ENCODE measurements at regions not wholly inside any gene's neighbourhood (a gene's known extent, or its start where the extent isn't known, plus 50 kb on each side); places are given as distances from the start of the nearest gene placed in this dataset.

GRCh38 chr9:74107692-74108091 lies 389.4 kb upstream of the RORB start:
- H3K4me3 ChIP-seq (replicated peaks in 1 of 2; ENCODE audit: low read depth in 2 of 2, low read length in 2 of 2), result no peak overlapping the region
- TF ChIP-seq, protein P1, sequence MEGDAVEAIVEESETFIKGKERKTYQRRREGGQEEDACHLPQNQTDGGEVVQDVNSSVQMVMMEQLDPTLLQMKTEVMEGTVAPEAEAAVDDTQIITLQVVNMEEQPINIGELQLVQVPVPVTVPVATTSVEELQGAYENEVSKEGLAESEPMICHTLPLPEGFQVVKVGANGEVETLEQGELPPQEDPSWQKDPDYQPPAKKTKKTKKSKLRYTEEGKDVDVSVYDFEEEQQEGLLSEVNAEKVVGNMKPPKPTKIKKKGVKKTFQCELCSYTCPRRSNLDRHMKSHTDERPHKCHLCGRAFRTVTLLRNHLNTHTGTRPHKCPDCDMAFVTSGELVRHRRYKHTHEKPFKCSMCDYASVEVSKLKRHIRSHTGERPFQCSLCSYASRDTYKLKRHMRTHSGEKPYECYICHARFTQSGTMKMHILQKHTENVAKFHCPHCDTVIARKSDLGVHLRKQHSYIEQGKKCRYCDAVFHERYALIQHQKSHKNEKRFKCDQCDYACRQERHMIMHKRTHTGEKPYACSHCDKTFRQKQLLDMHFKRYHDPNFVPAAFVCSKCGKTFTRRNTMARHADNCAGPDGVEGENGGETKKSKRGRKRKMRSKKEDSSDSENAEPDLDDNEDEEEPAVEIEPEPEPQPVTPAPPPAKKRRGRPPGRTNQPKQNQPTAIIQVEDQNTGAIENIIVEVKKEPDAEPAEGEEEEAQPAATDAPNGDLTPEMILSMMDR (IDR thresholded peaks at IDR 0.05; ENCODE audit: low read depth, low read length), result no peak
- no peak for DNase-seq (ENCODE audit: low read depth in 2 of 2)

- no peak overlapping the region for H3K4me3 ChIP-seq (replicated peaks in 1 of 2; ENCODE audit: low read depth in 2 of 2, low read length in 2 of 2)
- DNase-seq (ENCODE audit: low read depth in 2 of 2), result no peak
- TF ChIP-seq, protein P1 (IDR thresholded peaks at IDR 0.05; ENCODE audit: low read depth, low read length), result no peak
Observed at GRCh38 chr9:74115976-74116375, 381.2 kb upstream of the RORB start.

DNA sequence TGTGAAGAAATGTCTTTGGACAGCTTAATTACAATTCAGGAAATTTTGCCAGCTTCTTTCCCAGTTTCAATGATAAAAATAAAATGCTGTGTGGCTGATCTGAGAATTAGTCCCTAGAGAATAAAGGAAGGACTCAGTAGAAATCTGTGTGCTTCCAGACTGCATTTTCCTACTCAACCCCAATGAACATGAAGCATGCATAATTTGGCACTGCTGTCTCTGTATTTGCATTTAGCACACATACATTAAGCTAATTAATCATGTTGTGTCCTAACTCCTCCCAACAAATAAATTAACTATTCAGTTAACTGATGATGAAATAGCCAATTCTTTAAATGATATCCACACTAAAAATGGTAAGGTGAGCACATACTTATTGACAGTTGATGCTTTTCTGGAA lies 380.0 kb upstream of the RORB start:
- TF ChIP-seq, protein P1 (IDR thresholded peaks at IDR 0.05; ENCODE audit: low read depth, low read length), result no peak
- no peak for DNase-seq (ENCODE audit: low read depth in 2 of 2)
- H3K4me3 ChIP-seq (replicated peaks in 1 of 2; ENCODE audit: low read depth in 2 of 2, low read length in 2 of 2), result no peak overlapping the region

DNA sequence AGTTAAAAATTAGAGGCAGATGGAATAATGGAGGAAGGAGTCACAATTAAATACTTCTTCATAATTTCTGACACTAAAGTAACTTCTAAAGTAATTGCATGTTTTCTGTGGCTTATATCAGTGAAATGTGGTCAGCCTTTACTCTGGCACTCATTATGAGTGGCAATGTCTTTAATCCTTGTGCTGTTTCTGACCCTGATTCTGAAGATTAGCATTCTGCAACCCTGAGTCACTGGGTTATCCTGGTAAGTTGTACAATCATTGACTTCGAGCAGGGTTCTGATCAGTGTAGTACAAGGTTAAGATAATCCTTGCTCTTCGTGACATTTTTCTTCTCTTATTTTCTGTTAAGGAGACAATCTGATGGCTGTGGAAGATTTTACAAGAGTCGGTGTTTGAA lies 379.4 kb upstream of the RORB start:
- DNase-seq (ENCODE audit: low read depth in 2 of 2), result no peak
- H3K4me3 ChIP-seq (replicated peaks in 1 of 2; ENCODE audit: low read depth in 2 of 2, low read length in 2 of 2), result no peak overlapping the region
- TF ChIP-seq, protein P1 (IDR thresholded peaks at IDR 0.05; ENCODE audit: low read depth, low read length), result no peak

GRCh38 chr9:74120061-74120460 lies 377.1 kb upstream of the RORB start:
- TF ChIP-seq, protein P1 (IDR thresholded peaks at IDR 0.05; ENCODE audit: low read depth, low read length), result no peak
- DNase-seq (ENCODE audit: low read depth in 2 of 2), result no peak
- no peak overlapping the region for H3K4me3 ChIP-seq (replicated peaks in 1 of 2; ENCODE audit: low read depth in 2 of 2, low read length in 2 of 2)

GRCh38 chr9:74120470-74120869 lies 376.7 kb upstream of the RORB start:
- TF ChIP-seq, protein P1 (IDR thresholded peaks at IDR 0.05; ENCODE audit: low read depth, low read length), result no peak
- no peak overlapping the region for H3K4me3 ChIP-seq (replicated peaks in 1 of 2; ENCODE audit: low read depth in 2 of 2, low read length in 2 of 2)

GRCh38 chr9:74122216-74122615 lies 374.9 kb upstream of the RORB start:
- H3K4me3 ChIP-seq (replicated peaks in 1 of 2; ENCODE audit: low read depth in 2 of 2, low read length in 2 of 2), result no peak overlapping the region
- TF ChIP-seq, protein P1 (IDR thresholded peaks at IDR 0.05; ENCODE audit: low read depth, low read length), result no peak
- no peak for DNase-seq (ENCODE audit: low read depth in 2 of 2)

More at GRCh38 chr9:74120470-74120869, 376.7 kb upstream of the RORB start:
- no peak for DNase-seq (ENCODE audit: low read depth in 2 of 2)
